OCI-LY3 (cell line): ENCODE measurements at regions not wholly inside any gene's neighbourhood (a gene's known extent, or its start where the extent isn't known, plus 50 kb on each side); places are given as distances from the start of the nearest gene placed in this dataset.
"Not testable (repeated sequence)": the region's sequence is repeated elsewhere in the genome, so short reads cannot be mapped to it uniquely, and the experiment has no call there.

Experiments used
- H2AFZ ChIP-seq: fragments of 200-600, 300-600 bp; shearing (Covaris generic); 2 replicates; pipeline ENCODE4 v1.6.0; 2014; ENCODE audit warnings: antibody characterized with exemption, low read depth, low read length
- H3K27ac ChIP-seq: fragments of 200-600, 300-600 bp; sonication (generic); 2 replicates; pipeline ENCODE4 v1.5.1; 2014; ENCODE audit warnings: mild to moderate bottlenecking, low read length, moderate library complexity, mixed read lengths
- H3K27me3 ChIP-seq: fragments of 200-600, 300-600 bp; sonication (generic); 2 replicates; pipeline ENCODE4 v1.6.1; 2014; ENCODE audit warnings: low read depth, low read length, mixed read lengths
- H3K36me3 ChIP-seq: fragments of 200-600, 300-600 bp; sonication (generic); replicated peaks from 2 replicates; pipeline ENCODE3; 2014; ENCODE audit warnings: low read depth, low read length, mixed read lengths
- H3K4me1 ChIP-seq: fragments of 300-600, 200-600 bp; sonication (generic); 2 replicates; pipeline ENCODE4 v1.6.1; 2014; ENCODE audit warnings: low read length, mixed read lengths
- H3K4me2 ChIP-seq: fragments of 200-600, 300-600 bp; sonication (generic); 2 replicates; pipeline ENCODE4 v1.6.1; 2014; ENCODE audit warnings: low read length, mixed read lengths
- H3K4me3 ChIP-seq: fragments of 300-600, 200-600 bp; sonication (generic); 2 replicates; pipeline ENCODE4 v1.5.1; 2014; ENCODE audit warnings: antibody characterized with exemption, mild to moderate bottlenecking, low read length, moderate library complexity
- H3K79me2 ChIP-seq: fragments of 300-600, 200-600 bp; shearing (Covaris generic); 2 replicates; pipeline ENCODE4 v1.6.1; 2014; ENCODE audit warnings: mild to moderate bottlenecking, low read length, mixed read lengths
- H3K9ac ChIP-seq: fragments of 300-600, 200-600 bp; shearing (Covaris generic); 2 replicates; pipeline ENCODE4 v1.6.0; 2014; ENCODE audit warnings: mild to moderate bottlenecking, low read length, moderate library complexity
- H3K9me3 ChIP-seq: fragments of 200-600, 300-600 bp; shearing (Covaris generic); 2 replicates; pipeline ENCODE4 v1.6.1; 2014; ENCODE audit warnings: low read length, mixed read lengths; ENCODE audit not compliant: insufficient read depth
- H4K20me1 ChIP-seq: fragments of 200-600, 300-600 bp; sonication (generic); 2 replicates; pipeline ENCODE4 v1.6.1; 2016; ENCODE audit warnings: low read length, mixed read lengths; ENCODE audit not compliant: insufficient read depth
- EZH2phosphoT487 ChIP-seq: fragments of 200-600 bp; shearing (Covaris generic); IDR thresholded peaks from 2 replicates; pipeline ENCODE4 v1.6.1; 2018; ENCODE audit warnings: antibody characterized with exemption, mixed run types, low read depth
- TF ChIP-seq, protein P1 (sequence below): fragments of 200-600, 300-600 bp; sonication (generic); IDR thresholded peaks from 2 replicates; pipeline ENCODE4 v1.5.1; 2014; ENCODE audit warnings: antibody characterized with exemption, low read length, low read depth

GRCh38 chr4:111074523-111075114, 451.7 kb upstream of the PITX2 start:
- Histone ChIP-seq H3K36me3 (no peaks in the 10 kb centered on the region), H3K9ac (no peak overlapping the region), H3K4me1 (no peaks in the 10 kb centered on the region), H4K20me1 (no peaks in the 10 kb centered on the region), H3K27me3 (no peaks in the 10 kb centered on the region), H3K4me2 (no peak overlapping the region), H3K79me2 (no peaks in the 10 kb centered on the region), H3K4me3 (no peak overlapping the region), H3K27ac (no peak overlapping the region), H2AFZ (no peak overlapping the region), H3K9me3 (no peaks in the 10 kb centered on the region)
- TF ChIP-seq, protein P1, sequence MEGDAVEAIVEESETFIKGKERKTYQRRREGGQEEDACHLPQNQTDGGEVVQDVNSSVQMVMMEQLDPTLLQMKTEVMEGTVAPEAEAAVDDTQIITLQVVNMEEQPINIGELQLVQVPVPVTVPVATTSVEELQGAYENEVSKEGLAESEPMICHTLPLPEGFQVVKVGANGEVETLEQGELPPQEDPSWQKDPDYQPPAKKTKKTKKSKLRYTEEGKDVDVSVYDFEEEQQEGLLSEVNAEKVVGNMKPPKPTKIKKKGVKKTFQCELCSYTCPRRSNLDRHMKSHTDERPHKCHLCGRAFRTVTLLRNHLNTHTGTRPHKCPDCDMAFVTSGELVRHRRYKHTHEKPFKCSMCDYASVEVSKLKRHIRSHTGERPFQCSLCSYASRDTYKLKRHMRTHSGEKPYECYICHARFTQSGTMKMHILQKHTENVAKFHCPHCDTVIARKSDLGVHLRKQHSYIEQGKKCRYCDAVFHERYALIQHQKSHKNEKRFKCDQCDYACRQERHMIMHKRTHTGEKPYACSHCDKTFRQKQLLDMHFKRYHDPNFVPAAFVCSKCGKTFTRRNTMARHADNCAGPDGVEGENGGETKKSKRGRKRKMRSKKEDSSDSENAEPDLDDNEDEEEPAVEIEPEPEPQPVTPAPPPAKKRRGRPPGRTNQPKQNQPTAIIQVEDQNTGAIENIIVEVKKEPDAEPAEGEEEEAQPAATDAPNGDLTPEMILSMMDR, result no peak
- no peak for TF ChIP-seq EZH2phosphoT487

DNA sequence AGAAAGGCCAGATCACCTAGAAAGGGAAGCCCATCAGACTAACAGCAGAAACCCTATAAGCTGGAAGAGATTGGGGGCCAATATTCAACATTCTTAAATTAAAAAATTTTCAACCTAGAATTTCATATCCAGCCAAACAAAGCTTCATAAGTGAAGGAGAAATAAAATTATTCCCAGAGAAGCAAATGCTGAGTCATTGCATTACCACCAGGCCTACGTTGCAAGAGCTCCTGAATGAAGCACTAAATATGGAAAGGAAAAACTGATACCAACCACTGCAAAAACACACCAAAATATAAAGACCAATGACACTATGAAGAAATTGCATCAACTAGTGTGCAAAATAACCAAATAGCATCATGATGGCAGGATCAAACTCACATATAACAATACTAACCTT, 453.4 kb upstream of the PITX2 start:
- H3K9me3 ChIP-seq, H3K9ac ChIP-seq, H3K4me3 ChIP-seq, H3K4me1 ChIP-seq, H2AFZ ChIP-seq, H3K27me3 ChIP-seq, H3K4me2 ChIP-seq, H3K79me2 ChIP-seq, H3K27ac ChIP-seq, H3K36me3 ChIP-seq, H4K20me1 ChIP-seq: not testable (repeated sequence)

DNA sequence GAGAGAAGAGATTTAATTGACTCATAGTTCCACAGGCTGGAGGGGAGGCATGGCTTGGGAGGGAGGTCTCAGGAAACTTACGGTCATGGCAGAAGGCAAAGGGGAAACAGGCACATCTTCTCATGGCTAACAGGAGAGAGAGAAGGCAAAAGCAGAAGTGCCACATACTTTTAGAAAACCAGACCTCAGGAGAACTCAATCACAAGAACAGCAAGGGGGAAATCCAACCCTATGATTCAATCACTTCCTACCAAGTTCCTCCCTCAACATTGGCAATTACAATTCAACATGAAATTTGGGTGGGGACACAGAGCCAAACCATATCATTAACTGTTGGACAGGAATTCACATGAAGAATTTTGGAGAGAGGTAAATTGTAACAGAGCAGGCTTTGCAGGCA, 485.3 kb upstream of the PITX2 start:
- Histone ChIP-seq H4K20me1 (no peaks in the 10 kb centered on the region), H2AFZ (no peak overlapping the region; the same call in 1 of the 2 replicates)

GRCh38 chr4:111113591-111113990, 490.7 kb upstream of the PITX2 start:
- Histone ChIP-seq H2AFZ (no peak overlapping the region), H3K79me2 (no peaks in the 10 kb centered on the region), H3K4me1 (no peaks in the 10 kb centered on the region), H3K27me3 (no peaks in the 10 kb centered on the region), H3K27ac (no peak overlapping the region), H3K4me3 (no peak overlapping the region), H3K9me3 (no peaks in the 10 kb centered on the region), H4K20me1 (no peaks in the 10 kb centered on the region), H3K36me3 (no peaks in the 10 kb centered on the region), H3K4me2 (no peak overlapping the region), H3K9ac (no peak overlapping the region)
- TF ChIP-seq EZH2phosphoT487, result no peak
- TF ChIP-seq, protein P1, result no peak

More for the DNA sequence above, 485.3 kb upstream of the PITX2 start:
- Histone ChIP-seq H3K9ac (no peak overlapping the region), H3K9me3 (no peaks in the 10 kb centered on the region), H3K4me1 (no peaks in the 10 kb centered on the region), H3K4me2 (no peak overlapping the region), H3K27me3 (no peaks in the 10 kb centered on the region), H3K79me2 (no peaks in the 10 kb centered on the region), H3K36me3 (no peaks in the 10 kb centered on the region), H3K4me3 (no peak overlapping the region), H3K27ac (no peak overlapping the region)
- no peak for TF ChIP-seq EZH2phosphoT487
- TF ChIP-seq, protein P1, result no peak

GRCh38 chr4:111115881-111116280, 493.0 kb upstream of the PITX2 start:
- H3K4me1 ChIP-seq, result no peaks in the 10 kb centered on the region
- H4K20me1 ChIP-seq, result no peaks in the 10 kb centered on the region
- H3K4me3 ChIP-seq, result no peak overlapping the region
- H3K79me2 ChIP-seq, result no peaks in the 10 kb centered on the region
- H2AFZ ChIP-seq, result no peak overlapping the region
- TF ChIP-seq EZH2phosphoT487, result no peak
- TF ChIP-seq, protein P1, result no peak
- H3K27me3 ChIP-seq, result no peaks in the 10 kb centered on the region
- no peaks in the 10 kb centered on the region for H3K9me3 ChIP-seq
- H3K27ac ChIP-seq, result no peak overlapping the region
- H3K4me2 ChIP-seq, result no peak overlapping the region
- H3K9ac ChIP-seq, result no peak overlapping the region
- no peaks in the 10 kb centered on the region for H3K36me3 ChIP-seq
